PFSK-1 (cell line): ENCODE measurements at regions not wholly inside any gene's neighbourhood (a gene's known extent, or its start where the extent isn't known, plus 50 kb on each side); places are given as distances from the start of the nearest gene placed in this dataset.

Experiments
- FOXP2 ChIP-seq: optimal IDR thresholded peaks from 2 replicates; pipeline ENCODE3; 2011; ENCODE audit warnings: borderline replicate concordance, control low read depth, inconsistent platforms; ENCODE audit not compliant: insufficient read depth; ENCODE audit errors: extremely low read length, extremely low read depth
- POLR2AphosphoS5 ChIP-seq: IDR thresholded peaks from 2 replicates; pipeline ENCODE4 v1.6.1; 2012; ENCODE audit warnings: low read depth, mild to moderate bottlenecking, control low read depth, low read length, moderate library complexity
- SIN3A ChIP-seq: IDR thresholded peaks from 2 replicates; pipeline ENCODE4 v1.6.1; 2012; ENCODE audit warnings: mild to moderate bottlenecking, low read length, moderate library complexity, borderline replicate concordance; ENCODE audit not compliant: insufficient read depth
- TAF1 ChIP-seq: IDR thresholded peaks from 2 replicates; pipeline ENCODE4 v1.6.1; 2012; ENCODE audit warnings: low read length, control low read depth, borderline replicate concordance; ENCODE audit not compliant: insufficient read depth
- TF ChIP-seq, protein P1 (sequence below), 2 experiments: IDR thresholded peaks; 2 replicates each; pipeline versions ENCODE4 v1.6.1 to v1.8.0; 2011 to 2012; ENCODE audit warnings: low read depth in 2 of 2, low read length in 2 of 2, control low read depth in 1 of 2, inconsistent platforms in 1 of 2, mild to moderate bottlenecking in 1 of 2, moderate library complexity in 1 of 2; ENCODE audit not compliant: insufficient read depth in 1 of 2

DNA sequence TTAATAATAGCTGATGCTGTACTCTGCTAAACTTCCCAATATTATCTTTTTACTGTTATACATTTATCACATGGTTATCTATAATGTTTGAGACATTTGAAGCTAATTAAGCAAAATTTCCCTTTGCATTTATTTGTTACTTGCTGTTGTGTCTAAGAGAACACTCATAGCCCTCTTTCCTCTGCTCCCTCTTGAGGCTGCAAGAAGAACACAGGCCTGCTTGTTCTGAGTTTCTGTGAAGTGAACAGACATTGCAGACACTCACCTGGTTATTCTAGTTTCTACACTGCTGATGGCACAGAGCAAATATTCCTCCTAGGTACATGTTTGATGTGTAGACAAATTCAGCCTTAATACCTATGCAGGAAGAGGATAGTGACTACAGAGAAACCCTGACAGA lies 367.8 kb downstream of the GASK1B start:
- TF ChIP-seq POLR2AphosphoS5 (no peak), SIN3A (no peak), TAF1 (no peak), FOXP2 (no peak)
- TF ChIP-seq, protein P1, sequence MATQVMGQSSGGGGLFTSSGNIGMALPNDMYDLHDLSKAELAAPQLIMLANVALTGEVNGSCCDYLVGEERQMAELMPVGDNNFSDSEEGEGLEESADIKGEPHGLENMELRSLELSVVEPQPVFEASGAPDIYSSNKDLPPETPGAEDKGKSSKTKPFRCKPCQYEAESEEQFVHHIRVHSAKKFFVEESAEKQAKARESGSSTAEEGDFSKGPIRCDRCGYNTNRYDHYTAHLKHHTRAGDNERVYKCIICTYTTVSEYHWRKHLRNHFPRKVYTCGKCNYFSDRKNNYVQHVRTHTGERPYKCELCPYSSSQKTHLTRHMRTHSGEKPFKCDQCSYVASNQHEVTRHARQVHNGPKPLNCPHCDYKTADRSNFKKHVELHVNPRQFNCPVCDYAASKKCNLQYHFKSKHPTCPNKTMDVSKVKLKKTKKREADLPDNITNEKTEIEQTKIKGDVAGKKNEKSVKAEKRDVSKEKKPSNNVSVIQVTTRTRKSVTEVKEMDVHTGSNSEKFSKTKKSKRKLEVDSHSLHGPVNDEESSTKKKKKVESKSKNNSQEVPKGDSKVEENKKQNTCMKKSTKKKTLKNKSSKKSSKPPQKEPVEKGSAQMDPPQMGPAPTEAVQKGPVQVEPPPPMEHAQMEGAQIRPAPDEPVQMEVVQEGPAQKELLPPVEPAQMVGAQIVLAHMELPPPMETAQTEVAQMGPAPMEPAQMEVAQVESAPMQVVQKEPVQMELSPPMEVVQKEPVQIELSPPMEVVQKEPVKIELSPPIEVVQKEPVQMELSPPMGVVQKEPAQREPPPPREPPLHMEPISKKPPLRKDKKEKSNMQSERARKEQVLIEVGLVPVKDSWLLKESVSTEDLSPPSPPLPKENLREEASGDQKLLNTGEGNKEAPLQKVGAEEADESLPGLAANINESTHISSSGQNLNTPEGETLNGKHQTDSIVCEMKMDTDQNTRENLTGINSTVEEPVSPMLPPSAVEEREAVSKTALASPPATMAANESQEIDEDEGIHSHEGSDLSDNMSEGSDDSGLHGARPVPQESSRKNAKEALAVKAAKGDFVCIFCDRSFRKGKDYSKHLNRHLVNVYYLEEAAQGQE (IDR thresholded peaks at IDR 0.05; ENCODE audit: insufficient read depth in 1 of 2, low read depth in 2 of 2, low read length in 2 of 2), result no peak
